Adrenal gland (tissue), 5 donors: ENCODE measurements at regions not wholly inside any gene's neighbourhood (a gene's known extent, or its start where the extent isn't known, plus 50 kb on each side); places are given as distances from the start of the nearest gene placed in this dataset.

Experiments
- POLR2A ChIP-seq, 2 donors: fragments of 450-650 bp; IDR thresholded peaks; one replicate each; pipeline ENCODE4 v1.6.1; 2017; ENCODE audit warnings: antibody characterized with exemption in 2 of 2, mild to moderate bottlenecking in 2 of 2, moderate library complexity in 1 of 2
- TF ChIP-seq, protein P1 (sequence below), 6 experiments: fragments of 450-650 bp in 4 of 6; fragments of 200-600 bp in 2 of 6; sonication (generic) in 1 of 6; IDR thresholded peaks; 1 replicate in 5 of 6; 2 replicates in 1 of 6; pipeline versions ENCODE4 v1.5.1 to v1.8.0; 2016 to 2021; ENCODE audit warnings: antibody characterized with exemption in 6 of 6, mild to moderate bottlenecking in 2 of 6, moderate library complexity in 1 of 6
- donor health status: DM: no; HTN: no; CAD: no.

DNA sequence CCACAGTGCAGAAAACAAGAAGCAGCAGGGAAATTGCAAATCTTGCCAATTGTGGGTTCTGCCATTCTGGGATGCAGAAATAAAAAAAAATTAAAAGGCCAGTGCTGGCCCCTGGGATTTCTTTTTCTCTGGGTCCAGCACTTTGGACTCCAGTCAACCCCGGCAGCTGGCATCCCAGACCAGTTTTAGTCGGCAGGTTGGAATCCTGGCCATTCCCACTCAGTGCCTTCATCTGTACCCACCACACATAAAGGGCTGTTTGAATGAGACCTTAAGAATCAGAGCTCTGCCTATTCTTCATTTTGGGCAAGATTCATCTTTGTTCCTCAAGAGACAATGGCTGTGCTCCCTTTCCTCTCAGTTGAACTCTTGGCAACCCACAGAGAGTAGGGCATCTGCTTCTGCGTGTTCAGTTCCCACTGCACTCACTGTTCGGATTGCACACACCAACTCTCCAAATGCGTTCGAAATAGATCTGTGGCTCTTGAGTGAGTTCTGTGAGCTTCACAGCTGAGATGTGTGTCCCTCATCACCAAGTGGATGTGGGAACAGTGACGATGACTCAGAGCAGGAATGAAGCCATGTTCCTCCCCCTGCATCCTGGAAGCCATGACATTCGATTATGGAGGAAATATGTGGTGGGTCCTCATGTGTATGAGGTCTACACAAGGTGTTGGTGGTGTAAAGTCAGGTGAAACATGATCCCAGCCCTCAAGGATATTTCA lies 63.0 kb upstream of the EGFR start:
- TF ChIP-seq, protein P1, sequence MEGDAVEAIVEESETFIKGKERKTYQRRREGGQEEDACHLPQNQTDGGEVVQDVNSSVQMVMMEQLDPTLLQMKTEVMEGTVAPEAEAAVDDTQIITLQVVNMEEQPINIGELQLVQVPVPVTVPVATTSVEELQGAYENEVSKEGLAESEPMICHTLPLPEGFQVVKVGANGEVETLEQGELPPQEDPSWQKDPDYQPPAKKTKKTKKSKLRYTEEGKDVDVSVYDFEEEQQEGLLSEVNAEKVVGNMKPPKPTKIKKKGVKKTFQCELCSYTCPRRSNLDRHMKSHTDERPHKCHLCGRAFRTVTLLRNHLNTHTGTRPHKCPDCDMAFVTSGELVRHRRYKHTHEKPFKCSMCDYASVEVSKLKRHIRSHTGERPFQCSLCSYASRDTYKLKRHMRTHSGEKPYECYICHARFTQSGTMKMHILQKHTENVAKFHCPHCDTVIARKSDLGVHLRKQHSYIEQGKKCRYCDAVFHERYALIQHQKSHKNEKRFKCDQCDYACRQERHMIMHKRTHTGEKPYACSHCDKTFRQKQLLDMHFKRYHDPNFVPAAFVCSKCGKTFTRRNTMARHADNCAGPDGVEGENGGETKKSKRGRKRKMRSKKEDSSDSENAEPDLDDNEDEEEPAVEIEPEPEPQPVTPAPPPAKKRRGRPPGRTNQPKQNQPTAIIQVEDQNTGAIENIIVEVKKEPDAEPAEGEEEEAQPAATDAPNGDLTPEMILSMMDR (IDR thresholded peaks at IDR 0.05) = no peak
- TF ChIP-seq POLR2A (IDR thresholded peaks at IDR 0.05) = no peak
